Astrocyte (in vitro differentiated cells and primary cell): ENCODE measurements at regions not wholly inside any gene's neighbourhood (a gene's known extent, or its start where the extent isn't known, plus 50 kb on each side); places are given as distances from the start of the nearest gene placed in this dataset.

Experiments
- EZH2 ChIP-seq: IDR thresholded peaks from 2 replicates; pipeline ENCODE4 v1.6.1; 2012; ENCODE audit warnings: mild to moderate bottlenecking, low read length, inconsistent platforms; ENCODE audit not compliant: insufficient read depth
- TF ChIP-seq, protein P1 (sequence below): IDR thresholded peaks from 2 replicates; pipeline ENCODE4 v1.5.1; 2011; ENCODE audit warnings: low read depth, mild to moderate bottlenecking, inconsistent platforms, low read length, moderate library complexity; ENCODE audit not compliant: insufficient read depth

GRCh38 chr2:189298481-189298880, 118.9 kb upstream of the COL5A2 start:
- TF ChIP-seq, protein P1, sequence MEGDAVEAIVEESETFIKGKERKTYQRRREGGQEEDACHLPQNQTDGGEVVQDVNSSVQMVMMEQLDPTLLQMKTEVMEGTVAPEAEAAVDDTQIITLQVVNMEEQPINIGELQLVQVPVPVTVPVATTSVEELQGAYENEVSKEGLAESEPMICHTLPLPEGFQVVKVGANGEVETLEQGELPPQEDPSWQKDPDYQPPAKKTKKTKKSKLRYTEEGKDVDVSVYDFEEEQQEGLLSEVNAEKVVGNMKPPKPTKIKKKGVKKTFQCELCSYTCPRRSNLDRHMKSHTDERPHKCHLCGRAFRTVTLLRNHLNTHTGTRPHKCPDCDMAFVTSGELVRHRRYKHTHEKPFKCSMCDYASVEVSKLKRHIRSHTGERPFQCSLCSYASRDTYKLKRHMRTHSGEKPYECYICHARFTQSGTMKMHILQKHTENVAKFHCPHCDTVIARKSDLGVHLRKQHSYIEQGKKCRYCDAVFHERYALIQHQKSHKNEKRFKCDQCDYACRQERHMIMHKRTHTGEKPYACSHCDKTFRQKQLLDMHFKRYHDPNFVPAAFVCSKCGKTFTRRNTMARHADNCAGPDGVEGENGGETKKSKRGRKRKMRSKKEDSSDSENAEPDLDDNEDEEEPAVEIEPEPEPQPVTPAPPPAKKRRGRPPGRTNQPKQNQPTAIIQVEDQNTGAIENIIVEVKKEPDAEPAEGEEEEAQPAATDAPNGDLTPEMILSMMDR = no peak
- TF ChIP-seq EZH2 = no peak
